Vagina (tissue), 2 donors: ENCODE measurements at regions not wholly inside any gene's neighbourhood (a gene's known extent, or its start where the extent isn't known, plus 50 kb on each side); places are given as distances from the start of the nearest gene placed in this dataset.

Experiments used
- POLR2A ChIP-seq, 2 donors: fragments of 450-650 bp; IDR thresholded peaks; one replicate each; pipeline ENCODE4 v1.6.1; 2017; ENCODE audit warnings: antibody characterized with exemption in 2 of 2, mild to moderate bottlenecking in 2 of 2, moderate library complexity in 2 of 2
- POLR2AphosphoS5 ChIP-seq, 2 donors: sonication (generic); formaldehyde crosslinking; IDR thresholded peaks; one replicate each; pipeline ENCODE4 v1.9.0; 2017; ENCODE audit warnings: antibody characterized with exemption in 2 of 2, mild to moderate bottlenecking in 2 of 2, low read depth in 1 of 2; ENCODE audit not compliant: insufficient read depth in 1 of 2
- TF ChIP-seq, protein P1 (sequence below), 3 experiments: fragments of 450-650 bp in 2 of 3; fragments of 200-600 bp in 1 of 3; sonication (generic) in 1 of 3; IDR thresholded peaks; one replicate each; pipeline ENCODE4 v1.5.1; 2017 to 2019; ENCODE audit warnings: antibody characterized with exemption in 3 of 3, mild to moderate bottlenecking in 2 of 3, moderate library complexity in 2 of 3

DNA sequence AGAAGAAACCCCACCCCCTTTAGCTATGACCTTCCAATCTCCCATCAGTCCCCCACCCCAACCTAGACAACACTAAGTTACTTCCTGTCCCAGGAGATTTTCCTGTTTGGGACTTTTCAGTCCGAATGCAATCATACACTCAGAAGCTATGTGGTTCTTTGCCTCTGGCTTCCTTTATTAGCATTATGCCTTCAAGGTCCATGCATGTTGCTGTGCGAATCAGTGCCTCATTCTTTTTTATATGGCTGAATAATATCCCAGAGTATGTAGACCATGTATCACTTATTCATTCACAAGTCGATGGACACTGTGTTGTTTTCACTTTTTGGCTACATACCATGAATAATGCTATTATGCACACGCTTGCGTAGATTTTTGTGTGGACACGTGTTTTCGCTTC, 292.1 kb upstream of the HDAC4 start:
- TF ChIP-seq, protein P1, sequence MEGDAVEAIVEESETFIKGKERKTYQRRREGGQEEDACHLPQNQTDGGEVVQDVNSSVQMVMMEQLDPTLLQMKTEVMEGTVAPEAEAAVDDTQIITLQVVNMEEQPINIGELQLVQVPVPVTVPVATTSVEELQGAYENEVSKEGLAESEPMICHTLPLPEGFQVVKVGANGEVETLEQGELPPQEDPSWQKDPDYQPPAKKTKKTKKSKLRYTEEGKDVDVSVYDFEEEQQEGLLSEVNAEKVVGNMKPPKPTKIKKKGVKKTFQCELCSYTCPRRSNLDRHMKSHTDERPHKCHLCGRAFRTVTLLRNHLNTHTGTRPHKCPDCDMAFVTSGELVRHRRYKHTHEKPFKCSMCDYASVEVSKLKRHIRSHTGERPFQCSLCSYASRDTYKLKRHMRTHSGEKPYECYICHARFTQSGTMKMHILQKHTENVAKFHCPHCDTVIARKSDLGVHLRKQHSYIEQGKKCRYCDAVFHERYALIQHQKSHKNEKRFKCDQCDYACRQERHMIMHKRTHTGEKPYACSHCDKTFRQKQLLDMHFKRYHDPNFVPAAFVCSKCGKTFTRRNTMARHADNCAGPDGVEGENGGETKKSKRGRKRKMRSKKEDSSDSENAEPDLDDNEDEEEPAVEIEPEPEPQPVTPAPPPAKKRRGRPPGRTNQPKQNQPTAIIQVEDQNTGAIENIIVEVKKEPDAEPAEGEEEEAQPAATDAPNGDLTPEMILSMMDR (IDR thresholded peaks at IDR 0.05), result no peak
- TF ChIP-seq POLR2A (IDR thresholded peaks at IDR 0.05) (no peak), POLR2AphosphoS5 (IDR thresholded peaks at IDR 0.05; ENCODE audit: insufficient read depth in 1 of 2, low read depth in 1 of 2) (no peak)
